ENCODE measurements at regions not wholly inside any gene's neighbourhood (a gene's known extent, or its start where the extent isn't known, plus 50 kb on each side); places are given as distances from the start of the nearest gene placed in this dataset.

DNA sequence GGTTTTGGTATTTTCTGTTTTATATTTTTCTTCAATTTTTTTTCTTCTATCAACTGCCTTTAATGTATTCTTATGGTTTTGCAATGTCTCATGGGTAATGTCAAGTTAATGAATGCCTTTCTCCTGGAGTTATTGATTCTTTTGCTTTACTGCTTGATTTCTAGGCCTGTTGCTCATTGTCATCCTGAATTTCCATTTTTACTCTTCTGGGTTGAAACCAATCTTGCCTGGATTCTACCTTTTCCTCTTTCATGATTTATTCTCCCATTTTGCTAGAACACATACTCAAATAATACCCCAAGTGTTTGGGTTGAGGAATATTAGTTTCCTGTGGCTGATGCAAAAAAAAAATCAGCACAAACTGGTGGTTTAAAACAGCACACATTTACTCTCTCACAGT, 315.2 kb upstream of the PDZRN3 start:
- no peak for DNase-seq
- no peak overlapping the region for H3K4me3 ChIP-seq
- H3K27me3 ChIP-seq = no peaks in the 10 kb centered on the region
- H3K36me3 ChIP-seq = no peaks in the 10 kb centered on the region
- H3K9me3 ChIP-seq = no peaks in the 10 kb centered on the region
- H3K27ac ChIP-seq = no peak overlapping the region
- intact Hi-C loops (cut with DNase I; ENCODE audit: low total_unique reads) = no loop called here
- no peaks in the 10 kb centered on the region for H3K4me1 ChIP-seq
- TF ChIP-seq, protein P1, sequence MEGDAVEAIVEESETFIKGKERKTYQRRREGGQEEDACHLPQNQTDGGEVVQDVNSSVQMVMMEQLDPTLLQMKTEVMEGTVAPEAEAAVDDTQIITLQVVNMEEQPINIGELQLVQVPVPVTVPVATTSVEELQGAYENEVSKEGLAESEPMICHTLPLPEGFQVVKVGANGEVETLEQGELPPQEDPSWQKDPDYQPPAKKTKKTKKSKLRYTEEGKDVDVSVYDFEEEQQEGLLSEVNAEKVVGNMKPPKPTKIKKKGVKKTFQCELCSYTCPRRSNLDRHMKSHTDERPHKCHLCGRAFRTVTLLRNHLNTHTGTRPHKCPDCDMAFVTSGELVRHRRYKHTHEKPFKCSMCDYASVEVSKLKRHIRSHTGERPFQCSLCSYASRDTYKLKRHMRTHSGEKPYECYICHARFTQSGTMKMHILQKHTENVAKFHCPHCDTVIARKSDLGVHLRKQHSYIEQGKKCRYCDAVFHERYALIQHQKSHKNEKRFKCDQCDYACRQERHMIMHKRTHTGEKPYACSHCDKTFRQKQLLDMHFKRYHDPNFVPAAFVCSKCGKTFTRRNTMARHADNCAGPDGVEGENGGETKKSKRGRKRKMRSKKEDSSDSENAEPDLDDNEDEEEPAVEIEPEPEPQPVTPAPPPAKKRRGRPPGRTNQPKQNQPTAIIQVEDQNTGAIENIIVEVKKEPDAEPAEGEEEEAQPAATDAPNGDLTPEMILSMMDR (IDR thresholded peaks at IDR 0.05) = no peak

GRCh38 chr3:73933585-73933984, 308.8 kb upstream of the PDZRN3 start:
- H3K9me3 ChIP-seq = no peaks in the 10 kb centered on the region
- H3K27me3 ChIP-seq = no peaks in the 10 kb centered on the region
- intact Hi-C loops (cut with DNase I; ENCODE audit: low total_unique reads) = no loop called here
- no peak for DNase-seq
- TF ChIP-seq, protein P1 (IDR thresholded peaks at IDR 0.05) = no peak
- no peak overlapping the region for H3K4me3 ChIP-seq
- no peaks in the 10 kb centered on the region for H3K4me1 ChIP-seq
- H3K27ac ChIP-seq = no peak overlapping the region
- no peaks in the 10 kb centered on the region for H3K36me3 ChIP-seq

- DNase-seq = no peak
- Histone ChIP-seq H3K27me3 (no peaks in the 10 kb centered on the region), H3K27ac (no peak overlapping the region), H3K4me1 (no peaks in the 10 kb centered on the region), H3K4me3 (no peak overlapping the region), H3K9me3 (no peaks in the 10 kb centered on the region), H3K36me3 (no peaks in the 10 kb centered on the region)
- intact Hi-C loops (cut with DNase I; ENCODE audit: low total_unique reads) = no loop called here
- TF ChIP-seq, protein P1 (IDR thresholded peaks at IDR 0.05) = no peak
Measured at GRCh38 chr3:73927203-73927570, 302.4 kb upstream of the PDZRN3 start.

DNA sequence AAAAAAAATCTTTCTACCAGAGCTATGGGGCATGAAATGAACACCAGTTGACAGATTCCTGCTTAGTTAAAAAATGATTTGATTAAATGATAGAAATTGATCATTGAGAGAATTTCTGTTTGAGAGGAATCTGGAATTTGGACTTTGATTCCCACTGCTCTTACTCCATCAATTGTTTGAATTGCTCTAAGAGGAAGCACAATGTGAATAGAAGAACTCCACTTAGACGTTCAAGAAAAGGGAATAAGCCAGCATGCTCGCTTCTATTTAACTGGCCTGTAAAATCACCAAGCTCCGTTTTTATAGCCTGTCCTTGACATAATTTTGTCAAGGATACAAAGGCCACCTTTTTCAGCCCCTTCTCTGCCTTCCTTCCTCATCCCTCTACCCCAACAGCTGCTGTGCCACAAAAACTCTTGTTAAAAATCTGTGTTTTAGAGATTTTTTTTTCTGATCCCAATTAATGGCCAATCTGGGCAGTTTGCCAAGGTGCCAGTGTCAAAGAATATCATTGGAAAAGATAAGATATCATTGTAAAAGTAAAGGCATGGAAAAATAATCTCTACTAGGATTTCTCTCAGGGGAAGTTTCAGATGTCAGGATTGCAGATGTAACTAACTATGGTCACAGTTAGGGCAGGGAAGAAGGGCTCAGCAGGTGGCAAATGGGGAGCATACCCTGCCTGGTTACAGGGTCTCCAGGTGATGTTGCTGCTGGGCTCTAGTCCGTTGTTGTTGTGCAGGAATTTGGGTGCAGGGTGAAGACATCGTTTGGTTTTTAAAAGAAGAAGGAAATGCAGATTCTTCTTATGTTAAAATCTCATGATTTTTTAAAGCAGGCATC, 301.8 kb upstream of the PDZRN3 start:
- no peak overlapping the region for H3K27ac ChIP-seq

DNA sequence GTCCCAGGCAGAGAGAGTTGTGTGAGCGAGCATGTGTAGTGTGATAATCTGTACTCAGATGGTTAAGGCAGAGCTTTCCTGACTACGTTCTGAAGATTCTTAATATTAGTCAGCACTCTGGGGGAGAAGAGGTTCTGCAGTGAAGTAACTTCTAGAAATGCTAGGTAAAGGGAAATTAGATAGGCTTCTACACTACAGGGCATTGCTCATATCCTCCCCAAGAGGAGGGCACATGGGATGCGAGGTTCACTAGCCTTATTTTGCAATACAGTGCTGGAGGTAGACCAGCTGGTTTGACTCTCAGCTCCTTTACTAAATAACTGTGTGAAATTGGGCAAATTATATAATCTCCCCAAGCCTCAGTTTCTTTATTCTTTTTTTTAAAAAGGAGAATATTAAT, 300.3 kb upstream of the PDZRN3 start:
- Histone ChIP-seq H3K36me3 (no peaks in the 10 kb centered on the region), H3K4me1 (no peaks in the 10 kb centered on the region), H3K27me3 (no peaks in the 10 kb centered on the region), H3K27ac (no peak overlapping the region), H3K9me3 (no peaks in the 10 kb centered on the region), H3K4me3 (no peak overlapping the region)
- TF ChIP-seq, protein P1 (IDR thresholded peaks at IDR 0.05) = no peak
- intact Hi-C loops (cut with DNase I; ENCODE audit: low total_unique reads) = no loop called here
- DNase-seq = no peak

More for the DNA sequence above, 301.8 kb upstream of the PDZRN3 start:
- H3K4me3 ChIP-seq = no peak overlapping the region
- H3K36me3 ChIP-seq = no peaks in the 10 kb centered on the region
- TF ChIP-seq, protein P1 (IDR thresholded peaks at IDR 0.05) = no peak
- intact Hi-C loops (cut with DNase I; ENCODE audit: low total_unique reads) = no loop called here
- H3K27me3 ChIP-seq = no peaks in the 10 kb centered on the region
- no peak for DNase-seq
- H3K9me3 ChIP-seq = no peaks in the 10 kb centered on the region
- H3K4me1 ChIP-seq = no peaks in the 10 kb centered on the region

Measured in tibial artery (tissue), 4 donors.